SH-SY5Y (cell line): ENCODE measurements at regions not wholly inside any gene's neighbourhood (a gene's known extent, or its start where the extent isn't known, plus 50 kb on each side); places are given as distances from the start of the nearest gene placed in this dataset.

ENCODE experiments used
- GATA2 ChIP-seq: IDR thresholded peaks from 2 replicates; pipeline ENCODE4 v1.6.1; 2011; ENCODE audit warnings: mild to moderate bottlenecking, low read depth, low read length
- GATA3 ChIP-seq: IDR thresholded peaks from 2 replicates; pipeline ENCODE4 v1.6.1; 2011; ENCODE audit warnings: low read depth, mild to moderate bottlenecking, low read length, moderate library complexity

DNA sequence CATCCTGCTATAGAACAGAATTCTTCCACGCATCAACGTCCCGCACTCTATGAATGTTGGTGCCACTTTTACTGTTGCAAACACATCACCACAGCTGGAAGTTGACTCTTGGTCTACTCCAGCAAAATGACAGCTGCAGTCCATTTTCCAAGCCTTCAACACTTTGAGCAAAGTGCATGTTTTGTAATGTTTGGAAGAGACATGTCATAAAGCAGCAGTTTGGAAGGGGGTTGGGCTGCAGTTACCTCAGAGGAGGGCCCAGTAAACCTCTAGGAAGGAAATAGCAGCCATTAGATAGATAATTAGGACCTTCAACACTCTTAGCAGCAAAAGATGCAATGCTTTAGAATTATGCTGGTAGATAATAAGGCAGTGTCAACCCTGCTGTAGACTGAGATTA lies 323.6 kb downstream of the TDRD3 start:
- TF ChIP-seq GATA3 (no peak), GATA2 (no peak)
